ENCODE measurements at regions not wholly inside any gene's neighbourhood (a gene's known extent, or its start where the extent isn't known, plus 50 kb on each side); places are given as distances from the start of the nearest gene placed in this dataset.
"Not testable (repeated sequence)": the region's sequence is repeated elsewhere in the genome, so short reads cannot be mapped to it uniquely, and the experiment has no call there.

DNA sequence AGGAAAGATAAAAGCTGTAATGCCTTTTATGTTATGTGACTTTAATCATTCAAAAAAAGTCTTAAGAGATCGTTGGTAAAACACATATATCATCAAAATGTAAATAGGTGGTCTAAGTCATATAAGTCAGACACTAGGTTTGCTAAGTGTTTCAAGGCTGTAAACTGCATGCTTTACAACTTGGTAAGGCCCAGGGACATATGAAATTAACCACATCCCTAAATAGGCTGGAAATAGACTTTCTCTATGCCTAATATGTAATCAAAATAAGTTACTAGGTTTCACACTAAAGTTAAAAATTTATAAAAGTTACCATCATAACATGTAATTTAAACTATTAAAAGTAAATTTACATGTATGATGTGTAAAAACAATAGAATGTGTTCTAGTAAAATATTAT is 946.3 kb upstream of the LRATD1 start:
- Histone ChIP-seq H3K4me1 (peaks cover 0 to 18% (median 2%) of the 10 kb centered on the region in 4 donors), H3K27me3 (no peaks in the 10 kb centered on the region), H3K27ac (replicated peaks in 1 of 4) (no peak overlapping the region), H3K4me3 (no peak overlapping the region), H3K9me3 (peaks cover 0 to 16% (median 14%) of the 10 kb centered on the region in 4 donors), H3K36me3 (no peaks in the 10 kb centered on the region)
- intact Hi-C loops (cut with DNase I): no loop called here
- TF ChIP-seq EP300 (IDR thresholded peaks at IDR 0.05) (no peak), POLR2A (IDR thresholded peaks at IDR 0.05; ENCODE audit: low read depth) (no peak), CTCF (IDR thresholded peaks at IDR 0.05) (no peak), POLR2AphosphoS5 (IDR thresholded peaks at IDR 0.05) (no peak)
- WGBS: 74% methylated on average over 1 of the region's 1 CpG
- no peak for DNase-seq (ENCODE audit: extremely low spot score)

- intact Hi-C loops (cut with DNase I): no loop called here
- Histone ChIP-seq H3K9me3 (no peaks in the 10 kb centered on the region), H3K36me3 (no peaks in the 10 kb centered on the region), H3K27ac (replicated peaks in 1 of 4) (no peak overlapping the region), H3K27me3 (no peaks in the 10 kb centered on the region), H3K4me3 (no peak overlapping the region), H3K4me1 (no peaks in the 10 kb centered on the region)
- no peak for TF ChIP-seq EP300 (IDR thresholded peaks at IDR 0.05)
- no peak for TF ChIP-seq POLR2AphosphoS5 (IDR thresholded peaks at IDR 0.05)
- TF ChIP-seq CTCF (IDR thresholded peaks at IDR 0.05): no peak
- TF ChIP-seq POLR2A (IDR thresholded peaks at IDR 0.05; ENCODE audit: low read depth): no peak
- DNase-seq (ENCODE audit: extremely low spot score): no peak
Measured at GRCh38 chr2:13694673-13695072, 937.8 kb upstream of the LRATD1 start.

DNA sequence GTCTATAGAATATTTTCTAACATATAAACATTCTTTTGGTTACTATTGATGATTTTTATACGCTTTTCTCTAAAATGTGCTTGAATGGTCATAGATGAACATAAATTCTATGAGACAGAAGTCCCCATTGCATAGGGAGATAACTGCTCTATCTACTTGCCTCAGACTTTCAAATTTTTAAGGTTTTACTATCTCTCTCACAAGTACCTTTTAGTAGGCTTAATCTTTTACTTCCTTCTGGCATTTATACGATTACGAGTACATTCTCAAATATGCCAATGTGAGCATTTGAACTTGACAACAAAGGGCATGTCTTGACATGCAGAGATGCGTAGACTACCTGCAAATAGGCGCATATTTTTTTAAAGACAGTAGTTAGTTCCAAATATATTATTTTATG is 935.9 kb upstream of the LRATD1 start:
- H3K4me1 ChIP-seq: no peaks in the 10 kb centered on the region
- whole genome bisulfite sequencing: 91% methylated on average over 5 of the region's 5 CpGs
- no peak for DNase-seq (ENCODE audit: extremely low spot score)
- no peaks in the 10 kb centered on the region for H3K9me3 ChIP-seq
- H3K4me3 ChIP-seq: no peak overlapping the region
- no peaks in the 10 kb centered on the region for H3K27me3 ChIP-seq
- no peak overlapping the region for H3K27ac ChIP-seq (replicated peaks in 1 of 4)
- intact Hi-C loops (cut with DNase I): no loop called here
- TF ChIP-seq POLR2A (IDR thresholded peaks at IDR 0.05; ENCODE audit: low read depth) (no peak), CTCF (IDR thresholded peaks at IDR 0.05) (no peak), POLR2AphosphoS5 (IDR thresholded peaks at IDR 0.05) (no peak), EP300 (IDR thresholded peaks at IDR 0.05) (no peak)
- no peaks in the 10 kb centered on the region for H3K36me3 ChIP-seq

- DNase-seq (ENCODE audit: extremely low spot score): no peak
- 34% methylated on average over 1 of the region's 1 CpG for WGBS
- no peaks in the 10 kb centered on the region for H3K9me3 ChIP-seq
- TF ChIP-seq EP300 (IDR thresholded peaks at IDR 0.05): no peak
- no peak for TF ChIP-seq CTCF (IDR thresholded peaks at IDR 0.05)
- no peak for TF ChIP-seq POLR2AphosphoS5 (IDR thresholded peaks at IDR 0.05)
- no peak for TF ChIP-seq POLR2A (IDR thresholded peaks at IDR 0.05; ENCODE audit: low read depth)
- H3K4me3 ChIP-seq: no peak overlapping the region
- no peaks in the 10 kb centered on the region for H3K36me3 ChIP-seq
- no peaks in the 10 kb centered on the region for H3K27me3 ChIP-seq
- intact Hi-C loops (cut with DNase I): no loop called here
- H3K4me1 ChIP-seq: no peaks in the 10 kb centered on the region
- H3K27ac ChIP-seq (replicated peaks in 1 of 4): no peak overlapping the region
Measured at GRCh38 chr2:13698847-13699246, 933.7 kb upstream of the LRATD1 start.

DNA sequence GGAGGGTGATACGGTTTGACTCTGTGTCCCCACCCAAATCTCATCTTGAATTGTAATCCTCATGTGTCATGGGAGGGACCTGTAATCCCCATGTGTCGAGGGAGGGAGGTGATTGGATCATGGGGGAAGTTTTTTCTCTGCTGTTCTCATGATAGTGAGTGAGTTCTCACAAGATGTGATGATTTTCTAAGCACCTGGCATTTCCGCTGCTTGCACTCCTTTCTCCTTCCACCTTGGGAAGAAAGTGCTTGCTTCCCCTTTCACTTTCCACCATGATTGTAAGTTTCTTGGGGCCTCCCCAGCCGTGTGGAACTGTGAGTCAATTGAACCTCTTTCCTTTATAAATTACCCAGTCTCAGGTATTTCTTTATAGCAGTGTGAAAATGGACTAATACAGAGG is 932.6 kb upstream of the LRATD1 start:
- WGBS: 81% methylated on average over 4 of the region's 4 CpGs
- intact Hi-C loops (cut with DNase I); H3K36me3 ChIP-seq; DNase-seq (ENCODE audit: extremely low spot score); H3K27me3 ChIP-seq; H3K9me3 ChIP-seq; H3K4me3 ChIP-seq; H3K4me1 ChIP-seq; H3K27ac ChIP-seq (replicated peaks in 1 of 4): not testable (repeated sequence)
